22Rv1 (cell line): ENCODE measurements at regions not wholly inside any gene's neighbourhood (a gene's known extent, or its start where the extent isn't known, plus 50 kb on each side); places are given as distances from the start of the nearest gene placed in this dataset.

ENCODE experiments used
- ZFX ChIP-seq: fragments of 450-650 bp; IDR thresholded peaks from 2 replicates; pipeline ENCODE4 v1.6.1; 2017; ENCODE audit warnings: antibody characterized with exemption, borderline replicate concordance
- TF ChIP-seq, protein P1 (sequence below): fragments of 450-650 bp; IDR thresholded peaks from 2 replicates; pipeline ENCODE4 v1.5.1; 2017; ENCODE audit warnings: mild to moderate bottlenecking

- no peak for TF ChIP-seq ZFX
- TF ChIP-seq, protein P1, sequence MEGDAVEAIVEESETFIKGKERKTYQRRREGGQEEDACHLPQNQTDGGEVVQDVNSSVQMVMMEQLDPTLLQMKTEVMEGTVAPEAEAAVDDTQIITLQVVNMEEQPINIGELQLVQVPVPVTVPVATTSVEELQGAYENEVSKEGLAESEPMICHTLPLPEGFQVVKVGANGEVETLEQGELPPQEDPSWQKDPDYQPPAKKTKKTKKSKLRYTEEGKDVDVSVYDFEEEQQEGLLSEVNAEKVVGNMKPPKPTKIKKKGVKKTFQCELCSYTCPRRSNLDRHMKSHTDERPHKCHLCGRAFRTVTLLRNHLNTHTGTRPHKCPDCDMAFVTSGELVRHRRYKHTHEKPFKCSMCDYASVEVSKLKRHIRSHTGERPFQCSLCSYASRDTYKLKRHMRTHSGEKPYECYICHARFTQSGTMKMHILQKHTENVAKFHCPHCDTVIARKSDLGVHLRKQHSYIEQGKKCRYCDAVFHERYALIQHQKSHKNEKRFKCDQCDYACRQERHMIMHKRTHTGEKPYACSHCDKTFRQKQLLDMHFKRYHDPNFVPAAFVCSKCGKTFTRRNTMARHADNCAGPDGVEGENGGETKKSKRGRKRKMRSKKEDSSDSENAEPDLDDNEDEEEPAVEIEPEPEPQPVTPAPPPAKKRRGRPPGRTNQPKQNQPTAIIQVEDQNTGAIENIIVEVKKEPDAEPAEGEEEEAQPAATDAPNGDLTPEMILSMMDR, result no peak
These were observed 54.1 kb upstream of the SPATA13 start for GRCh38 chr13:24106429-24106828.
